HG03442 (cell line): ENCODE measurements at regions not wholly inside any gene's neighbourhood (a gene's known extent, or its start where the extent isn't known, plus 50 kb on each side); places are given as distances from the start of the nearest gene placed in this dataset.

Source experiments
- ATAC-seq: cut with Tn5 transposase; IDR thresholded peaks from one replicate; pipeline ENCODE4 v1.9.1; 2021; ENCODE audit warnings: mild to moderate bottlenecking, moderate library complexity; ENCODE audit not compliant: unreplicated experiment

- no peak for ATAC-seq
Measured at GRCh38 chr14:81946834-81947798, 413.5 kb upstream of the SEL1L start.

GRCh38 chr14:81952917-81953316, 419.3 kb upstream of the SEL1L start:
- ATAC-seq: no peak

GRCh38 chr14:81953419-81953818, 419.8 kb upstream of the SEL1L start:
- ATAC-seq: no peak

GRCh38 chr14:81955123-81955522, 421.5 kb upstream of the SEL1L start:
- no peak for ATAC-seq

- ATAC-seq: no peak
Measured at GRCh38 chr14:81960781-81961180, 427.1 kb upstream of the SEL1L start.

- no peak for ATAC-seq
Measured at GRCh38 chr14:81963846-81964245, 430.2 kb upstream of the SEL1L start.

- ATAC-seq: no peak
Measured at GRCh38 chr14:81970307-81970706, 436.7 kb upstream of the SEL1L start.

GRCh38 chr14:81971911-81972310, 438.3 kb upstream of the SEL1L start:
- ATAC-seq: no peak

- no peak for ATAC-seq
Measured at GRCh38 chr14:81972601-81973000, 438.9 kb upstream of the SEL1L start.

- no peak for ATAC-seq
Measured at GRCh38 chr14:81974543-81974942, 440.9 kb upstream of the SEL1L start.

- ATAC-seq: no peak
Measured at GRCh38 chr14:81980601-81981306, 447.1 kb upstream of the SEL1L start.

- no peak for ATAC-seq
Measured at GRCh38 chr14:81981307-81981675, 447.6 kb upstream of the SEL1L start.

- no peak for ATAC-seq
Measured at GRCh38 chr14:81982046-81982445, 448.4 kb upstream of the SEL1L start.

- no peak for ATAC-seq
Measured at GRCh38 chr14:81986005-81986404, 452.4 kb upstream of the SEL1L start.

- ATAC-seq: no peak
Measured at GRCh38 chr14:81989211-81989610, 455.6 kb upstream of the SEL1L start.

GRCh38 chr14:81990312-81990761, 456.7 kb upstream of the SEL1L start:
- peak; percentile 73 for ATAC-seq

GRCh38 chr14:81991998-81992397, 458.3 kb upstream of the SEL1L start:
- no peak for ATAC-seq

GRCh38 chr14:81993432-81993831, 459.8 kb upstream of the SEL1L start:
- ATAC-seq: no peak

- ATAC-seq: no peak
Measured at GRCh38 chr14:82003426-82003825, 469.8 kb upstream of the SEL1L start.

GRCh38 chr14:82009076-82009475, 475.4 kb upstream of the SEL1L start:
- ATAC-seq: no peak

GRCh38 chr14:82009993-82010392, 476.3 kb upstream of the SEL1L start:
- no peak for ATAC-seq

- ATAC-seq: no peak
Measured at GRCh38 chr14:82011460-82011859, 477.8 kb upstream of the SEL1L start.
